ENCODE measurements at regions not wholly inside any gene's neighbourhood (a gene's known extent, or its start where the extent isn't known, plus 50 kb on each side); places are given as distances from the start of the nearest gene placed in this dataset.
"Not testable (repeated sequence)": the region's sequence is repeated elsewhere in the genome, so short reads cannot be mapped to it uniquely, and the experiment has no call there.

DNA sequence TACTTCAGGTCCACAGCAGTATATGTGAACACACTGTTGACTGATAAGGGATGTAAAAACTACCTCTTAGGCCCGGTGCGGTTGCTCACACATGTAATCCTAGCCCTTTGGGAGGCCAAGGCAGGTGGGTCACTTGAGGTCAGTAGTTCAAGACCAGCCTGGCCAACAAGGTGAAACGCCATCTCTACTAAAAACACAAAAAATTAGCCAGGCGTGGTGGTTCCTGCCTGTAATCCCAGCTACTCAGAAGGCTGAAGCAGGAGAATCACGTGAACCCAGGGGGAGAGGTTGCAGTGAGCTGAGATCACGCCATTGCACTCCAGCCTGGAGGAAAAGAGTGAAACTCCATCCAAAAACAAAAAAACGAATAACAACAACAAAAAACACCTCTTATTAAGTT lies 194.6 kb upstream of the KCNMB2 start:
- DNase-seq = no peak

DNA sequence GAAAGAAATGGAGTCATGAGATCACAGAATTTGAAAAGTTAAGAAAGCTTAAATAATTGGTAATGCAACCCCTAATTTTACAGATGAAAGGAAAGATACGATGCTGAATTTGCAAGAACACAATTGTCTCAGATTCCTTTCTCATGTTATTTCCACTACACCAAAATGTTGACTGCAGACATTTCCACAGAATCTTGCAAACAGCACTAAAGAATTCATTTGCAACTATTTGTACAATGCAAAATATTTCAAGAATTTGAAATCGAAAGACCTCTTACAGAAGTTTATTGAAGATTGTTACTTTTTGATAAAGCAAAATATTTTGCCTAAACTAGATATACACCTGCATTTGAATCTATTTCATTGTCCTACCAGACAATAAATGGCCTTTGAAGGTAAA lies 194.1 kb upstream of the KCNMB2 start:
- no peak for DNase-seq

DNA sequence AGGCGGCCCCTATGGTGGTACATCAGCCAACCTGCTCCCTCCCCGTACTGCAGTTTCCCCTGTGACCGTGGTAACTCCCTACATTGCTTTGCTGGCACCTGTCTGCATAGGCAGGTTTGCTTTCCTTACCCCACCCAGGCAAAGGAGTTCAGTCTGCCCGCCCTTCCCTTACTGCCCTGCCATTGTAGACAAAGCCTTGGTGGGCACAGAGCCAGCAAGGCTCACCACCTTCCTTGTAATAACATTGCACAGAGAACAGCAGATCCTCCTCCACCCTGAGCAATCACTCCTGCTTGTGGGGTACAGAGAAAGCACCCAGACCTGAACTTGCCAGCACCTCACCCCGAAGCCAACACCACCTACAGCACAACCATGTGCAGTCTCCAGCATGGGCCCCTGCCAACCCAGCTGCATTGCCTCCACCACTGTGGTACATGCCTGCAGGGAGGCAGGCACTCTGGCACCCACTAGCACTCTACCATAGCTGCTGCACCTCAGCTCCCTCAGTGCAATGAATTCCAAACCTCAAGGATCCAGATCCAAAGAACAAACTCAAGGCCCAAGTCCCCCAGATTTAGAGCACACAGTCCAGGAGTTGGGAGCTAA lies 192.7 kb upstream of the KCNMB2 start:
- DNase-seq = no peak

DNA sequence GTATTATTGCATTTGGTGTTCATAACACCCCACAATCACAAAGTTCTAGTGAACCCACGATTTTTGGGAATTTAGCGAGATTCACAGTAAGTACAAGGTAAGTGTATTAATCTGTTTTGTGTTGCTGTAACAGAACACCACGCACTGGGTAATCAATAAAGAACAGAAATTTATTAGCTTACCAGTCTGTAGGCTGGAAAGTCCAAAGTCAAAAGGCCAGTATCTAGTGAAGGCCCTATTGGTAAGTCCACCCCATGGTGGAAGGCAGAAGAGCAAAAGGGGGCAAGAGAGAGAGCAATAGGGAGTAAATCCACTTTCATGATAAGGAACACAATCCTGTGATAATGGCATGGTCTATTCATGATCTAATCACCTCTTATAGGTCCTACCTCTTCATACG lies 190.3 kb upstream of the KCNMB2 start:
- DNase-seq = no peak

DNA sequence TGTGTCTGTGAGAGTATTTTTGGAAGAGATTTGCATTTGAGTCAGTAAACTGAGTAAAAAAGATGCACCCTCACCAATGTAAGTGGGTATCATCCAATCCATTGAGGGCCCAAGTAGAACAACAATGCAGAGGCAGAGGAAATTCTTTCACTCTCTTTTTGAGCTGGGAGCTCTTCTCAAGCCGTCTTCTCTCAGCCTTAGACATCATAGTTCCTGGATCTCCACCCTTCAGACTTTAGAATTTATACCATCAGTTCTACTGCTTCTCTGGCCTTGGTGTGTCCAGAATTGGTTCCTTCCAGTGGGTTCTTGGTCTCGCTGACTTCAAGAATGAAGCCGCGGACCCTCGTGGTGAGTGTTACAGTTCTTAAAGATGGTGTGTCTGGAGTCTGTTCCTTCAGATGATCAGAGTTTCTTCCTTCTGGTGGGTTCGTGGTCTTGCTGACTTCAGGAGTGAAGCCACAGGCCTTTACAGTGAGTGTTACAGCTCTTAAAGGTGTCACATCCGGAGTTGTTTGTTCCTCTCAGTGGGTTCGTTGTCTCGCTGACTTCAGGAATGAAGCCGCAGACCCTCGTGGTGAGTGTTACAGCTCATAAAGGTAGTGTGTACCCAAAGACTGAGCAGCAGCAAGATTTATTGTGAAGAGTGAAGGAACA lies 187.5 kb upstream of the KCNMB2 start:
- DNase-seq = not testable (repeated sequence)

DNA sequence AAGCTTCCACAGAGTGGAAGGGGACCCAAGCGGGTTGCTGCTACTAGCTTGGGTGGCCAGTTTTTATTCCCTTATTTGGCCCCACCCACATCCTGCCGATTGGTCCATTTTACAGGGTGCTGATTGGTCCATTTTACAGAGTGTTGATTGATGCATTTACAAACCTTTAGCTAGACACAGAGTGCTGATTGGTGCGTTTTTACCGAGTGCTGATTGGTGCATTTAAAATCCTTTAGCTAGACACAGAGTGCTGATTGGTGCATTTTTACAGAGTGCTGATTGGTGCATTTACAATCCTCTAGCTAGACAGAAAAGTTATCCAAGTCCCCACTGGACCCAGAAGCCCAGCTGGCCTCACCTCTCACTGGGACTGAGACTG lies 187.0 kb upstream of the KCNMB2 start:
- not testable (repeated sequence) for DNase-seq

DNA sequence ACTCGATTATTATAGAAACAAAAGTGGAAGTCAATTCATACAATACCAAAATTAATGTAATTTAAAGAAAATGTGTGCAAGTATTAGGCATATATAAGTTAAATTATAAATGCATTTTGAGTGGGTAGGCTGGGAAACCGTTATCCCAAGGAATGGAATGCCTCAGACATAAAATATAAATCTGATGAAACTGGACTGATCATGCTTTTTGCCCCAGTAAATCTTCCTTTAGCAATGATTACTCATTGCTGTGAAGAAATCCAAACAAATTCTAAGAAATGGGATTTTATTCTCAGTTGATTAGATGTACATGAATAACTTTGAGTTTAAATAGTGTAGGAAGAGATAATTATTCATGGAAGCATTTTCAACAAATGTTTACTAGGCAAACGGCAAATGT lies 185.5 kb upstream of the KCNMB2 start:
- no peak for DNase-seq

DNA sequence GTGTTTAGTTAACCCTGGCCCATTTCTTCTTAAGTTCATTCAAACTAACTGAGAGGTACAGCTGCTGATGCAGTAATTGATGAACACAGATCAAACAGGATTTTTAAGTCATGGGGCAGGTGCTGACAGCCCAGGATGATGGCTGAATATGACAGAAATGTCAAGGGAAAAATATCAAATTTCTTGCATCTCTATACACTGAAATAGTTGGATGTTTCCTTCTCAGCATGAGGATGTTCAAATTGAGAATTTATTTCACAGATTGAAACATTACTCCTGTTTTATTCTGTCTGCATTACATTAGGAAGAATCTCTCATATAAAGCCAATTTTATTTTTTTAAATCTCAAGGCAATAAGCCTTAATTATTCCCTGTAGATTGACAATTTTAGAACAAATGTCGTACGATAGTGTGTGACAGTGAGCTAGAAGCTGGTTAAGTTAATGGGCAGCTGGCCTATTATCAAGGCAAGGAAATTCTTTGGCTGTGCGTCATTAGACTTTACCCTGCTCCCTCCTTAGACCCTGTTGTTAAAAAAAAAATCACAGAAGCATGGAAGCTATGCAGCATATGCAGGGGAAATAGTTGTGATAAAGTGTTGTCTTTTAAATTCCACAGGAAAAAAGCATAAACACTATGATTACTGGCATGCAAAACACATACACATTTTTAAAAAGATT lies 183.8 kb upstream of the KCNMB2 start:
- DNase-seq = no peak

DNA sequence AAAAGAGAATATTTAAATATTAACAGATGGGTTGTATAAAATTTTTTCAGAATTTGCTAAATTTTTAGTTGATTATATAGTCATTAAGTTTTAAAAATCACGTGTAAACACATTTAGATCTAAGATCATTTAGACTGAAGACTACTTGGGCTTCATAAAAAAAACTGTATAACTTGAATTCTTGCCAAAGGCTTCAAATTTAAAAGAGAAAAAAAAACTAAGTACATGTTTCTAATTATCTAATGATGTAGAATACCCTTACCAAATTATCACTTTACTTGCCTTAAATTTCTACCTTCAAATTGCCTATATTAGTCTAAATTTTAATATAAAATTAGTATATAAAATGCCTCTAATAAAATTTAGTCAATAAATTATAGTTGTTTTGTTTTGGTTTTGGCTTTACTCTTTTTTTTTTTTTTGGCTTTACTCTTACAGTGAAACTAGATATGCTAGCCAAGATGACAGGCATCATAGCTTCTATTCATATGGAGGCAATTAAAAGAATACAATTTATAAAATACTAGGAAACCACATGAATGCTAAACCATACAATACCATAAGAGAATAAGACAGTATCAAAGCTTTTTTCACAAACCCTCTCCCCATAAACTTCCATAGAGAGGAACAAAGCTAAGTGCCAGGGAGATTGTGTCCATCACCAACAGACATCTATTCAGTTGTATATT lies 183.1 kb upstream of the KCNMB2 start:
- no peak for DNase-seq

DNA sequence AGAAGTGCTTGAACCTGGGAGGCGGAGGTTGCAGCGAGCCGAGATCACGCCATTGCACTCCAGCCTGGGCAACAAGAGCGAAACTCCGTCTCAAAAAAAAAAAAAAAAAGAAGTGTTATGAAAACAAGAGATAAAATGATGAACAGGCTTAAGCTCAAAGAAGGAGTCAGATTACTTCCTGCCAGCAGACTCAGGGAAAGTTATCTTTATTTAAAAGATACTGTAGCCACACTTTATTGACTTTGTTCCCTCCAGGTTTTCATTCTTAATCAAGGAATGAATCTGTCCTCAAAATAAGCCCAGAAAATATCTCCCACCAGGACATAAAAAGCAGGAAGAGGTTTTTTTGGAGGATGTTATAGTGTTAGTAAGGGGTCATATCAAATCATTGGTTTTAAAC lies 176.5 kb upstream of the KCNMB2 start:
- no peak for DNase-seq

DNA sequence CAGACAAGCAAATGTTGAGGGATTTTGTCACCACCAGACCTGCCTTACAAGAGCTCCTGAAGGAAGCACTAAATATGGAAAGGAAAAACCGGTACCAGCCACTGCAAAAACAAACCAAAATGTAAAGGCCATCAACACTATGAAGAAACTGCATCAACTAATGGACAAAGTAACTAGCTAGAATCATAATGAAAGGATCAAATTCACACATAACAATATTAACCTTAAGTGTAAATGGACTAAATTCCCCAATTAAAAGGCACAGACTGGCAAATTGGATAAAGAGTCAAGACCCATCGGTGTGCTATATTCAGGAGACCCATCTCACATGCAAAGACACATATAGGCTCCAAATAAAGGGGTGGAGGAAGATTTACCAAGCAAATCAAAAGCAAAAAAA lies 173.2 kb upstream of the KCNMB2 start:
- DNase-seq = not testable (repeated sequence)

DNA sequence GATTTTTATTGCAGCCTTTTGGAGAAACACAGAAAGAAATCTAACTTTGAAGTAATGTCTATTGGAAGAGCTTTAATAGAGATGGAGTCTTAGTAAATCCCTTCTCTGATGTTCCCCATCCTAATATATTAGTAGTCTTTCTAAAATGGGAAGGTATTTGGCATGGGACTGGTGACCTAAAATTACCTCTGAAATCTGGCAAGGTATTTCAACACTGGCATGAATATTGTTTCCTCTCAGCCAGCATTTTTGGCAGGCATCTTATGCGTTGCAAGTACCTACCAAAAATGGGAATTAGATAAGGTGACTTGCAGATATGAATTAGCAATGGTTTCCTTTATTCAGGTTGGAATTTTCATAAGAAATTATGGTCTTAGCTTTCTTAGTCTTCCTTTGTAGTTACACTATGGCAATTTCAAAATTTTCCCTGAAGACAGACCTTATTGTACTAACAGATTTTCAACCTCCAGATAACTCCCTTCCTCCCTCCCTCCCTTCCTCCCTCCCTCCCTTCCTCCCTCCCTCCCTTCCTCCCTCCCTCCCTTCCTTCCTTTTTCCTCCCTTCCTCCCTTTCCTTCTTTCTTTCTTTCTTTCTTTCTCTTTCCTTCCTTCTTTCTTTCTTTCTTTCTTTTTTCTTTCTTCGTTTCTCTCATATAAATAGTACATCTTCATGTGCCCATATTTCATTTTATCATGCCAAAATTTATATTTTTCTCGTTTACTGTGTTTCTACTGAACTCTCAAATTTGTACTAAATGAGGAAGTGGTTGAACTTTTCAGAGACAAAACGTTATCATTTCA lies 168.2 kb upstream of the KCNMB2 start:
- DNase-seq = no peak

DNA sequence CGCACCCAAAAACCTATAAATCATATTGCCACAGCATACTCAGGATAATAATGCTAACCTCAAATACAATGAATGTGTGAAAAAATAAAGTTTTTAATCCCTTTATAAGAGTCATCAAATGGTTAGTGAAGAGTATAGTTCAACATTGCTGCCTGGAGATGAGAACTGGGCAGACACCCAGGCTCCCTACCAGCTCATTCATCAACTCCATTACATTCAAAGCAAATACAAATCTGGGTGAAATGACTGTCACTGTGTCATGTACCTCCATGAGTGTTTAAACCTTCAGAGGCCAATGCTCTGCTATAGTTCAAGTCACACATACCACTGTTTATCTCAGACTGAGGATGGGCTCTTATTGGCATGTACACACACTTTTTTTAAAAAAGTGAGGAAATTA lies 167.2 kb upstream of the KCNMB2 start:
- DNase-seq = no peak

DNA sequence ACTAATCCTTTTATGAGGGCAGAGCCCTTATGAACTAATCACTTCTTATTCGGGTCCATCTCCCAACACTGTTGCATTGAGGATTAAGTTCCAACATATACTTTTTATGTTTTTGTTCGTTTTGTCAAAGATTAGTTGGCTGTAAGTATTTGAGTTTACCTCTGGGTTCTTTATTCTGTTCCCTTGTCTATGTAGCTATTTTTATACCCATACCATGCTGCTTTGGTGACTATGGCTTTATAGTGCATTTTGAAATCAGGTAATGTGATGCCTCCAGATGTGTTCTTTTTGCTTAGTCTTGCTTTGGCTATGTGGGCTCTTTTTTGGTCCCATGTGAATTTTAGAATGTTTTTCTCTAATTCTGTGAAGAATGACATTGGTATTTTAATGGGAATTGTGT lies 166.4 kb upstream of the KCNMB2 start:
- DNase-seq = no peak

DNA sequence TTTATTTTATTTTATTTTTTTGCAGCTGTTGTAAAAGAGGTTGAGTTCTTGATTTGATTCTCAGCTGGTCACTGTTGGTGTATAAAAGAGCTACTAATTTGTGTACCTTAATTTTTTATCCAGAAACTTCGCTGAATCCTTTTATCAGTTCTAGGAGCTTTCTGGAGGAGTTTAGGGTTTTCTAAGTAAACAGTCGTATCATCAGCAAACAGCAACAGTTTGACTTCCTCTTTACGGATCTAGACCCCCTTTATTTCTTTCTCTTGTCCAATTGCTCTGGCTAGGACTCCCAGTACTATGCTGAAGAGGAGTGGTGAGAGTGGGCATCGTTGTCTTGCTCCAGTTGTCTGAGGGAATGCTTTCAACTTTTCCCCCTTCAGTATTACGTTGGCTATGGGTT lies 165.8 kb upstream of the KCNMB2 start:
- no peak for DNase-seq

DNA sequence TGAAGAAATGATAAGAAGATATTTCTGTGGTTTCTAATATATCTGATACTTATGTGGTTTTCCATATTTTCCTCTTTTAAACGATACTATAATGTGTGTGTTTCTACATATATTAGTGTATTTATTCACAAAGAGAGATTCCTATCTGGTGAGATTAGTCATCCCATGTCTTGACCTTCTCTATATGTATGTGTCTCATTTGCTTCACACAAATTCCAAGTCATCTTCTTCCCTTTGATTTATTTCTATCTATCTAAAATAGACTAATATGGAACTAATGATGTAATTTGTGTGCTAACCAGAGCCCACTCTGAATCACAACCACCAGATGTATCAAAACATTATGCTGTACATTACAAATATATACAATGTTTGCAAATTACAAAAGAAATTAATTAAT lies 154.7 kb upstream of the KCNMB2 start:
- no peak for DNase-seq

DNA sequence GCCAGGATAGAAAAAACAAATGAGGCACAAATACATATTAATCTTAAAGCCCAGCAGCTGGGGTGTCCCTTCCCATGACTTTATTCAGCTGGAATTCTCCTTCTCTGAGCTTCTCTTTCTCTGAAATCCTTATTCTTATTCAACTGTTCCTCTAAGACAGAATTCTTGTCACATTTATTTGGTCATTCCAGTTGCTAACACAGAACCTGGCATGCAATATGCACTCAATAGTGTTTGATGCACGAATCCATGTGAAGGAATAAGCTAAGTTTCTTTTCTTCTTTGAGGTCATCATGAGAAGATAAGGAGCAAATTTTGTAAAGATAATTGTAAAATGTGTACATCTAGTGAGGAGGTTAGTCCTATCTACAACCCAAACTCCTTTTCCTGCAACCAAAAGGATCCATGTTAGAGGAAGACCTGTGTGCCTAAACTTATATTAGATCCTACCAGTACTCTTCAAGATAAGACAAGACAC lies 154.2 kb upstream of the KCNMB2 start:
- DNase-seq = no peak

DNA sequence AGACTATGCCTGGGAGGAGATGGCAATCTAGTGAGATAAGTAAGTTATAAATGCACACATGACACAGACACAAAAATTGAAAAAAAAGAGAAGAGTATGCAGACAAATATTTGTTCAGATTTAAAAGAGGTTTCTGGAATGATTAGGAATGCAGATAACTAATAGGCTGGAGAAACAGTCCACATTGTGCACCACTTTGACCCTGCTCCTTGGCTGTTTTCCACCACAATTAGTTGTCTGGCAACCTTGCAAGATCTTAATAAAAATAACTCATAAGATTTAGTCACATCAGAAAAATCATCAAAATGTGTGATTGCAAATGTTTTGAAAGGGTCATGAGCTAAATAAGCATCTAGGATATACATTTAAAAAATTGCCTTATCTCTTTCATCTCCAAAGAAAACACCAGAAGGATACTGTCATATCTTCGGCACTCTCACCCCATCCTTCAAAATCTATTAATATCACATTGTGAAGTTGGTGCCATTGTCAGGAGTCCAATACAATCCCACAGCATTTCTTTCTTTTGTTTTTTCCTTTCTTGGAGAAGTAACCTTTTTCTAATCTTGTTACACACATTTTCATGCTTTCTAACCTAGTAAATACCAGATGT lies 153.7 kb upstream of the KCNMB2 start:
- DNase-seq = no peak

DNA sequence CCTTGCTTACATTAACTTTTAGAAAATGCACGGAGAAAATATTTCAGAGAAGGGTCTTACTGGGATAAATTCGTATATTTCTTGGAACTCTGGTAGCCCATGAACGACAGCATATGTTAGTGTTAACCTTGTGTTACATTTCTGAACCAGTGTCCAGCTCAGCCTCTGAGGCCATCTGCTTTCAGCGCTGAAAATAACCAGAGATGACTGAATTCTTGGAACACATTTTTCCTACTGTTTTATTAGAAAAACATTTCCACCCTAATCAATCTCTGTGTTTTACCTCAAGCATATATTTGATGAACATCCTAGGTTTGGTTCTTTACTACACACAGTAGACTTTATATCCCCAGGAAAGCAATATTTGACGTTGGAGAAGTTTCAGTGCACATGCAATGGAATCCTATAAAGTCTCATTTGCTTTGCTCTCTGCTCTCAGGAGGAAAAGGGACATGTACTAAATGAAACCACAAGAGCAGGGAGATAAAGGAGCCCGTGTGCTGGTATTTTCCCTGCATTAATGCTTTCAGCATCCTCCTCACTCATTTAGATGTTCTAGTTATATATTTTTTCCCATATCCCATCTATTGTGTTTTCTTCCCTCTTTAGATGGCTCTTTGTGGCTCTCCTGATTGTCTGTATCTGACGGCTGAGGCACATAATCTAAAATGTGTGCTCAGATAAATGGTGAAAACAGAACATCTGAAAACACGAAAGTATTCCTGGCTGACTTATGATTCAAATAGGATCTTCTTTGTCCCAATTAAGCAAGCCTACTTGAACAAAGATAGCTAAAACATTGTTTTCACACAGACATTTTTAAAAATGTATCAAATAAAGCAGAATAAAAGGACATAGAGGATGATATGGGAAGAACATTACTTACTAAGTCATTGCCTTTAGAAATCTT lies 151.7 kb upstream of the KCNMB2 start:
- DNase-seq = no peak

DNA sequence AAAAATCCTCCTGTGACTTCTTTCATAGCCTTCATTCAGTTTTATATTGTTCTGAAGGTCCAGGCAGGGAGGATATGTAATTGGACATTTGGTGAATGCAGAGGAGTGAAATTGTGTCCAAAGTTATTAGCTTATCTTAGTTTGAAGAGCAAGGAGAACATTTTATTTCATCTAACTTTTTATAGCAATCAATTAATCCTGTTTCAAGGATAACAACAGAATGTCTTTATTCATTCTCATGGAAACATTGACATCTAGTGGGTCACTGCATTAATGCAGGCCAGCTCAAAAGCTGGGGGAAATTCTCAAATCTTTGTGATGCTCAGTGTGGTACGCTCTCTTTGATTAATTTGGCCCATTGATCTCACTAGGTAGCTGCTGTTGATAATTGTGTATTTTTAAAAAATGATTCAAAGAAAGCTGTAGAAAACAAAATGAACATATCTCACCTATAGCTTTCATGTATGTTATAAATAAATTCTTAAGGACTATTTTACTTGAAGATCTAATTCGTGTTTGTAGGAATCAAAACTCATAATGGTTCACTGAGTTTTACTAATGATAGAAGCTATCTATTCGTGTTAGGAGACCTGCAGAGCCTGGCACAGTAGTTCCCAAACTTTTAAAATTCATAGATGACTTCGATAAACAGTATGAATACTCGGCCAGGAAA lies 150.8 kb upstream of the KCNMB2 start:
- peak; percentile 26 to 47 for DNase-seq

DNA sequence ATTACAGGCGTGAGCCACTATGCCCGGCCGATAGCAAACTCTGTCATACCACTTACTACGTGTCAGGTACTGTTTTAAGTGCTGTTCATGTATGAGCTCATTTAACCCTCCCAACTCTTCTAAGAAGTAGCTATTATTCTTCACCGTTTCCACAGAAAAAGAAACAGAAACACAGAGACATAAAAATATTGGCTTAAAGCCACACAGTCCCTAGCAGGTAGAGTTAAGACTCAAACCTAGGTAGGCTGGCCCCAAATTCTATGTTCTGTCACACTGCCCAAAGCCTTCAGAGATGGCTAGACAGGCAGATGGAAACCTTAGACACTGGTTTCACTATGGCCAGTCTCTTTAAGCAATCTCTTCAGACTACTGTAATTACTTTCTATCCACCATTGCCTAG lies 149.8 kb upstream of the KCNMB2 start:
- no peak for DNase-seq

Data from inflammatory macrophage (primary cell).